ENCODE measurements at regions not wholly inside any gene's neighbourhood (a gene's known extent, or its start where the extent isn't known, plus 50 kb on each side); places are given as distances from the start of the nearest gene placed in this dataset.

- TF ChIP-seq CTCF (IDR thresholded peaks at IDR 0.05) (no peak), POLR2AphosphoS5 (IDR thresholded peaks at IDR 0.05; ENCODE audit: low read depth, low read length) (no peak), RCOR1 (IDR thresholded peaks at IDR 0.05; ENCODE audit: low read length) (no peak), FOXM1 (IDR thresholded peaks at IDR 0.05; ENCODE audit: low read depth) (no peak), MAX (IDR thresholded peaks at IDR 0.05; ENCODE audit: low read depth) (no peak), JUND (IDR thresholded peaks at IDR 0.05) (no peak), GATA2 (CRISPR knock-in tag; IDR thresholded peaks at IDR 0.05) (no peak), EZH2phosphoT487 (IDR thresholded peaks at IDR 0.05; ENCODE audit: borderline replicate concordance, low read depth) (no peak), RAD21 (IDR thresholded peaks at IDR 0.05; ENCODE audit: low read length) (no peak)
These were observed 80.2 kb upstream of the ACP3 start for GRCh38 chr3:132236701-132237651.
